CD4-positive, alpha-beta T cell treated with Interferon alpha-2 for 1 hour (primary cell): ENCODE measurements at regions not wholly inside any gene's neighbourhood (a gene's known extent, or its start where the extent isn't known, plus 50 kb on each side); places are given as distances from the start of the nearest gene placed in this dataset.

Experiments
- DNase-seq, 2 donors: peaks; one replicate each; pipeline ENCODE4 v3.0.0-alpha.2; 2020 to 2022

DNA sequence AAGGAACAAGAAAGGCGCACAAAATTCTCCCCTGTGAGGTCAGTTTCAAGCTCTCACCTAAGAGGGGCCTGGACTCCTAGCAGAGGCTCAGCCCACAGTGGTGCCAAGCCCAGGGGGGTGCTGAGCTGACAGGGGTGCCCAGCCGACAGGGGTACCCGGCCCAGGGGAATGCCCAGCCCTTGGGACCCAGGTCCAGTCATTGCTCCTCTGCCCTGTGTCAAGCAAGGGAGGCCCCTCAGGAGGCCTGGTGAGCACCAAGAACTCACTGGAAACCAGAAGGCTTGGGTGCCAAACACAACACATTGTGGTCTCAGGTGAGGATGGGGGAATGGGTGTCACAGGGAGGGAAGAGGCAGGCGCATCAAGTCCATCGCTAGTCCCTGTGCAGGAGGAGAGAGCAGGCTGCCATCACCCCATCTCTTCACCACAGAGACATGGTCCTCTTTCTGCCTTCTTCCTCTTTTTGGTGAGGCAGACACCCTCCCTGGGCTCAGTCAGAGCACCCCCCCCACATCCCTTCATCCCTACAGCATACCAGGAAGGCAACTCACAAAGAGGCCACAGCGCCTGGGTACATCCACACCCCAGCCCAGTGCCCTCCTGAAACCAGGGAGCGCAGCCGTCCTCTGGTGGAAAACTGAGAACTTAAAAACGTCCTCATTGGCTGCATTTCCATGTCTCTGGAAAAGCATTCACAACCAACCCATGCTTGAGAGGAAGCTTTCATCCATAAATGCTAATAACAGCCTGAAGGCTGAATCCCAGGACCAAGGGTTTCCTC lies 111.3 kb downstream of the BANF2 start:
- no peak for DNase-seq

DNA sequence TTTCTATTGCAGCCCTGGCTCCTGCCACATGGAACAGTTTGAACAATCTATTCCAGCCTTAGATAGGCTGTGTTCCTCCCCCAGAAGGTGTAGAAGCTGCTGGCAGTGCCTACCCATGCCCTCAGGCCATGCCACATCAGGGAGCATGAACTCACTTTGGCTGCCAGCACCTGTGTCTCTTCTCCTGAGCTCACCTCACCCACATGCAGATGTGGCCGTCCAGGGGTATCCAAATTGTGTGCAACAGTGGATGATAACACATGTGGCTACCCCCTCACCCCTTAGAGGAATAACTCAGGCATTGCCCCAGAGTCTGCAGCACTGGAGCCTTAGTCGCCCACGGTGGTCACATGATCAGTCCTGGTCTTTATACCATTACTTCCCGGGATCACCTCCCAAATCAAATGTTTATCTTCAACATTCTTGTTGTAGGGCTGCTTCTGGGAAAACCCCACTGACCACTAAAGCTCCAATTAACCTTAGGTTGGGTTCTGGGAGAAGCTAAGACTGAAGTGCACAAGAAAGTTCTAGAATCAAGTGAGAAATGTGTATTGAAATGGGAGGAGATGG lies 110.4 kb downstream of the BANF2 start:
- no peak for DNase-seq

DNA sequence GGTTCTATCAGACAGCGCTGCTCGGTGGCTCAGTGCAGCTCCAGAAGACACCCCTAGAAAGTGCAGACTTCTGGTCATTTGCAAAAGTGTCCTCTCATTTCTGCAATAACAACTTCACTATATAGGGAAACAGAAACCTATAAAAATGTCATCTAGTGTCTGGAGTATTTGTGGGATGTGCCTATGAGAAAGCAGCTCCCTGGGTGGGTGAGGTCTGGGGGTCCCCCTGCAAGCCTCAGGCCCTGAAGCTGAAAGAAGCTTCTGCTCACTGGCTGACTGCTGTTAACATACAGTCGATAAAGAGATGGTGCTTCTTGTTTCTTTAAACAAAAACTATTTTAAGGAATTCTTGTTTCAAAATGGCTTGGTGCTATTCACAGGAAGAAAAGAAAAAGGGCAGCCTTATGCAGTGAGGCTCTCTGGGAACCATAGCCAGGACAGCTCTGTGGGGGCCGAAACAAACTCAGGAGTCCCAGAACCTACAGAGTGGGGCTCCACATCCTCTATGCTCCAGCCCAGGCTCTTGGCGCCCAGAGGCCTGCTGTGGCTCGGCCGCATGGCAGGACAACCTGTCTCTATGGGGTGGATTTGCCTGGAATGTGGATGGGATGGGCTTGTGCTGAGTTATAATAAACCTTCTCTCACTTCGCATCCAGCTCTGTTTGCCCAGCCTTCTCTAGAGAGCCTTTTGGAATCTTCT lies 109.7 kb downstream of the BANF2 start:
- DNase-seq = no peak

DNA sequence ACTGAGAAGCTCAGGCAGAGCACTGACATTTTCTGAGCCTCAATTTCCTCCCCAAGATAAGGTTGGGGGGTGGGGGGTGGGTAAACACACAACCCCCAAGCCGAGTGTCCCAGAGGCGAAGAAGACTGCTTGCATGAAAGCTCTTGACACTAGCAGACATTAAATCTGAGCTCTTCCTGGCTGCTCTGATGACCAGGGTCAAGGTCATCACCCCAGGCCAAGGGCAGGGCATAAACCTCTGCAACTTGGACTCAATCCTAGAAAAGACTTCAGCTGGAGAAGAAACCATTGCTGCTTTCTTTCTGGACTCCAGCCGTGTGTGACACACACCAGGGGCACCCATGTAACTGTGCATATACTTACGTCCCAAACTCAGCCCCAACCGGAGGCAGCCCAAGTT lies 109.0 kb downstream of the BANF2 start:
- no peak for DNase-seq

DNA sequence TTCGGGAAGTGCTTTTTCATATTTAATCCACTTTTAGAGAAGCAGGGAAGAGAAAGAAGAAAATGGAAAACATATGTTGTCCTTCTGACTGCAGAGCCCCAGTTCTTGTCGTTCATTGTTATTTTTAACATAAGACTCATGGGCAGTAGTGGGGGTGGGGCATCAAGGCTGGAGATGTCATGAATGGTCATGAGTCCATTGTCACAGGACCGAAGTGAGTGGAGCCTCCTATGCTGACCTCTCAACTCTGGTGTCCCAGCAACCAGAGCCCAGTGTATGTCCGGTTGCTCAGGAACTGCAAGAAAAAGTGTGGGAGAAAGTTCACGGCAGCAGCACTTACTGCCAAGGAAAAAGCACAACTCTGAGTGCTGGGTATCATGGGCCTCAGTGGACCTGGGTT lies 108.6 kb downstream of the BANF2 start:
- DNase-seq = no peak

DNA sequence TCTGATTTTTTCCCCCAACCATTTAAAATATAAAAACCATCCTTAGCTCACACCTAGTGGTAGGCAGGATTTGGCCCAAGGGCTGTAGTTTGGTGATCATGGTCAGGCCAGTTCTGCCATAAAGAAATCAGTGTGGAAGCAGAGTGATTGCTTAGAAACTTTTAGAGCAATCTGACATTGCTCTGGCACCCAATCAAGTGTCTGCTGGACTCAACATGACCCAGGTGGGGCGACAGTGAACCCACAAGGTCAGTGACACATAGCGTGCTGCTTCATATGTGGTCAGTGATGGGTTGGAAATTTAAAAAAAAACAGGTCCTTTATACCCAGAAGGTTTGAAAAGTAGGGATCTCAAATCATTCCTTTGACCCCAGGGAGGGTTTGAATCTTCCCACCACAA lies 107.9 kb downstream of the BANF2 start:
- DNase-seq = no peak

DNA sequence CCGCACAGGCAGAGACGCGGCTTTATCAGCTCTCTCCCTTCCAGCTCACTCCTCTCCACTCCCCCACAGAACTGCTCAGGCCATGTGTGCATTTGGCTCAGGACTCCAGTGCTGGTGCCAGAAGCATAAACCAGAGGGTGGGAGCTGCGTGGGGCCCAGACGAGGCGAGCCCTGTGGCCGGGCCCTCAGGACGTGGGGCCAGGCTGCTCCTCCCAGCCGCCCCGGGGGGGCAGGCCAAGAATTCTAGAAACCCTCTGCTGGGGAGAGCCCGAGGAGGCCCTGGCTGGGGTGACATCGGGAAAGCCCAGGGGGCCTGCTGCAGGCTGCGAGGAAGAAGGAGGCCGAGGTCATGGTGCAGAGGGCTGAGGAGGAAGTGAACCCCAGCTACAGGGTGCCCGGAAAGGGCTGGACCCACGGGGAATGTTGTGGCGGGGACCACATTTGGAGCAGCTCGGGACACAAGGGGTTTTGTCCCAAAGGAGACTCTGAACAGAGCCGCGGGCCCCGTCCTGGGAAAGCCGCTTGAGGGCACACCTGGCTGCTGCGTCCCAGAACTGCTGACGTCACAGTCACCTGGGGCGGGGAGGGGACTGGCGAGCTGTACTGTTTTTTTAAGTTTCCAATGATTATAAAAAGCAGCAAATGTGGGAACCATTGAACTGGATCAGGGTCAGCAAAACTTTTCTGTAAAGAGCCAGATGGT lies 107.1 kb downstream of the BANF2 start:
- no peak for DNase-seq

DNA sequence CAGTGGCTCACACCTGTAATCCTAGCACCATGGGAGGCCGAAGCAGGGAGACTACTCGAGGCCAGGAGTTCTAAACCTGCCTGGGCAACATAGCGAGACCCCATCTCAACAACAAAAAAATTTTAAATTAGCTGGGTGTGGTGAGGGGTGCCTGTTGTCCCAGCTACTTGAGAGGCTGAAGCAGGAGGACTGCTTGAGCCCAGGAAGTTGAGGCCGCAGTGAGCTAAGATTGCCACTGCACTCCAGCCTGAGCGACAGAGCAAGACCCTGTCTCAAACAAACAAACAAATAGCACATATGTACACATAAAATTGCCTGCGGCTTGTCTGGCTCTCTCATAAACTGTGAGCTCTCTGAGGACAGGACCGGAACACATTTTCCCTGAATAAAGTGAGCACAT lies 106.3 kb downstream of the BANF2 start:
- no peak for DNase-seq

DNA sequence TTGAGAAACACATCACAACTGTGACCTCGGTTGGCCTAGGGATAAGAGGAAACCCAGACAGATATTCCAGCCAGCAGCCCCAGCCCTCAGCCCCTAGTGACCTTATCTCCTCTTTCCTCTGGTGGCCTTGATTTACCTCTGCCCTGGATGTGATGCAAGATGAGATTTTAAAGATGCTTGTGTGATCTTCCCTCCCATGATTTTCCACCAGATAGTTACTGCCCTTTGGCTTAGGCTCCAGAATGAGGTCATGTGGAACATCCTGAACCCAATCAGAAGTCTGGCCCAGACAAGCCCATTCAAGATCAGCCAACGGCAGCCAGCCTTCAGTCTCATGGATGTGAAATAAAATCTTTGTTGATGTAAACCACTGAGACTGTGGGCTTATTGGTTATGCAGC lies 104.0 kb downstream of the BANF2 start:
- no peak for DNase-seq

DNA sequence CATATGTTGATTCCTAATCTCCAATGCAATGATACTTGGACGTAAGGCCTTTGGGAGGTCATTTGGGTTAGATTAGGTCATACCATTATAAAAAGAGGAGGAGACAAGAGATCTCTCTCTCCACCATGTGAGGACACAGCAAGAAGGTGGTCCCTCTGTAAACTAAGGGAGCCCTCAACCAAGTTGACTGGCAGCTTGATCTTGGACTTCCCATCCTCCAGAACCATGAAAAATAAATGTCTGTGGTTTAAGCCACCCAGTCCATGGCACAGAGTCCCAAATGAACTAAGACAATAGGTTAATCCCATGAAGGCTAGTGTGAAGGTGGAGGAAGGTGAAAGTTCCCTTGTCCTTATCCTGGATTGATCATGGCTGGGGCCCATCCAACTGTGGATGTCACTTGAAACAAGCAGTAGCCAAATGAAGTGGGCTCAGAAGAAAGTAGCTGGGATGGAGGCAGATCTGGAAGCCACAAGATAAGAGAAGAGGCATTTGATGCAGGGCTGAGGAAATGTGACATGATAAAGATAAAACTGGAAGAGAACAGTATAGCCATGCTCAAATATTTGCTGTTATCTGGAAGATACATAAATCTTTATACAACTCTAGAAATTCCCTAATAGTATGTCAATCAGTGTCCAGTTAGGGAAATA lies 99.9 kb downstream of the BANF2 start:
- DNase-seq = no peak

DNA sequence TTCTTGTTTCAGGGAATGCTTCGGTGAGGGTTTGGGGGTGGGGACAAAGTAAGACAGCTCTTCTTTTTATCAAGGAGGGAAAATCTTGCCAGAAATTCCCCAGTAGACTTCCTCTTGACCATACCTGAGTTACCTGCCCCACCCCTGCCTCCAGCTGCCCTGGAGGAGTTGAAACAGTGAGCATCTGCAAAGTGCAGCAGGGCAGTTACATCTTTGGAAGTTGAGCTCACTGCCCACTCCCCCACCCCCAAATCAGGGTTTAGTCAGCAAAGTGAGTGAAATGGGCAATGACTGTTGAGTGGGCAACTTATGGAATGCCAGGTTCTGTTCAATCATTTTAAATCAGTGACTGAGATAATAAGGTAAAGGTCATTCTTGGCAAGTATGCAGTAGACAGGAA lies 98.8 kb downstream of the BANF2 start:
- DNase-seq = no peak

DNA sequence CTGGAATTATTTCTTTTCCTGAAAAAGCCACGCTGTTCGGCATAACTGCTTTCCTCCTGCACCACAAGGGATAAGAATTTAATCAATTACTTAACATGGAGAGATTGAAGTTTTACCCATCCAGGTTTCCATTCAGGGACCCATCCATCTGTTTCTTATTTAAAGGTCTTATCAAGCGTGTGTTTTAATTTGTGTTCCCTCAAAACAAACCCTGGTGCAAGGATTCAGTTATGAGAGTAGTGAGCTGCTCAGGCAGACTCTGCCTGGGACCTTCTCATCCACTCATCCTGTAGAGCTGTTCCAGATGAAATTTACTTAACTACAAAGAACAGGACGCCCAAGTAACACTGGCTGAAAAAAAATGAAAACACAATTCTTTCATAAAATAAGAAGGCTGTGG lies 97.8 kb downstream of the BANF2 start:
- no peak for DNase-seq

DNA sequence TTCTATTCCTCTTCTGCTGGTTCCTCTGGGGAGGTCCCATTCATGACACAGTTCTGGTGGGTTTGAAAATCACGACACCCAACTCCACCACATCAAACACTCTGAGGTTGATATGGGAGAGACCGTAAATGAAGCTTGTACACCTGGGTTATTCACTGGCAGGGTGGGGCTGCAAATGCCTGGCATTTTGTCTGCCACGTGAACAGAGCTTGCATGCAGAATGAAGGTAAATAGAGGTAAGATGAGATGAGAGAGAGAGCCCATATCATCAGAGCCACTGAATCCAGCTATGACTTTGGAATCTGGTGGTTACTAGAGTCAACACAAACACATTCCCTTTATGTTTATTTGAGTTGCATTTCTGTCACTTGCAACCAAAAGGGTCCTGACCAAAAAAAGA lies 97.4 kb downstream of the BANF2 start:
- DNase-seq = no peak

DNA sequence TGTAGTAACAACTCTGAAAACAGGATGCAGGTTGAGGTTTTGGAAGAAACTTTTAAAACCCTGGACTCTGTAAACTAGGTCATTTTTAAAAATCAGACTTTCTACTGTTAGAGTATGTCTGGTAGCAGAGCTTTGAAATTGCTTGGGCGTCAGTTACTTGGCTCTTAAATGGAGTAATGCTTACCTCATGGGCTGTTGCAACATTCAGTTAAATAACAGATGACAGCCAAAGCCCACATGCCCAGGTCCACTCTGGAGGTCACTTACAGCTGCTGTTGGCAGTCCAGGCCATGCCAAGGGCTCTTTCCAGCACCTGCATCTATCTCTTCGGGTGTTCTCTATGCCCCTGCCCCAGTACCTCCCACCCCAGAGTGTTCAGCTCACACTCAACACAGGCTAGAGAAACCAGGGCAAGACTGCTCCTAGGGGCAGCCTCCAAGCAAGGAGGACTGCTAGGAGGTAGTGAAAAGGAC lies 96.4 kb downstream of the BANF2 start:
- no peak for DNase-seq

DNA sequence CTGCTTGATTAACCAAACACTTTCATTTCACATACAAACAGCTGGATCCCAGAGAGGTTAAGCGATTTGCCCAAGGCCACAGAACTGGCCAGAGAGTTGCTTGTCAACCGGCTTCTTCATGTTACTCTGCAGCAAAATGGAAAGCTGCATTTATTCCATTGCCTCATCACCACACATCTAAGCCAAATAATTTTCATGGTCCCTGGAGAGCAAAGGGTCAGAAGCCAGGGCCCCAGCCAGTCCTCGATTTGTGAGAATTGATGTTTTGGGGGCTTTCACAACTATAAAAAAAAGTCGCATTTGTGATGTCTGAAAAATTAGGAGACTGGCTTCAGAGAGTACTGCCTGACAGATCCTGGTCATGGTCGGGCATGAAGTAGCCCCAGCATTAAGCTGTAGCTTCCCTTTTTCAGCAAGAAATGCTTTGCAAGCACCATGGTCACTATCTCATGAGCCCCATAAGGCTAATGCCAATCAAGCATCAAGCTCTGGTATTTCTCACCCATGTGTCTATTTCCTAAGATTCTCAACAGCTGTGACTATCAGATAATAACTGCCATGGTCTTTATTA lies 95.8 kb downstream of the BANF2 start:
- DNase-seq = no peak

DNA sequence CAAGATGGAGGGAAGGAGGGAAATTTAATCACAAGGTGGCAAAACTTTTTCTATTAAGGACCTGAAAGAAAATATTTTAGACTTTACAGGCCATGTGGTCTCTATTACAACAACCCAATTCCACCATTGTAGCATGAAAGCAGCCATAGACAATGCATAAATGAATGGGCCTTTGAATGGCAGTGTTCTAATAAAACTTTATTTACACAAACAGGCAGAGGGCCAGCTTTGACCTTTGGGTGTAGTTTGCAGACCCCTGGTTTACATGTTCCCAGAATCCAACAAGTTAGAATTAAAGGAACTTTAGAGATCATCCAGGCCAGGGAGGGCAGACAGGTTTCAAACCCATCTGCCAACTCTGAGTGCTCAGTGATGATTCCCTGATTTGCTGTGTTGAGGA lies 95.2 kb downstream of the BANF2 start:
- DNase-seq = no peak

DNA sequence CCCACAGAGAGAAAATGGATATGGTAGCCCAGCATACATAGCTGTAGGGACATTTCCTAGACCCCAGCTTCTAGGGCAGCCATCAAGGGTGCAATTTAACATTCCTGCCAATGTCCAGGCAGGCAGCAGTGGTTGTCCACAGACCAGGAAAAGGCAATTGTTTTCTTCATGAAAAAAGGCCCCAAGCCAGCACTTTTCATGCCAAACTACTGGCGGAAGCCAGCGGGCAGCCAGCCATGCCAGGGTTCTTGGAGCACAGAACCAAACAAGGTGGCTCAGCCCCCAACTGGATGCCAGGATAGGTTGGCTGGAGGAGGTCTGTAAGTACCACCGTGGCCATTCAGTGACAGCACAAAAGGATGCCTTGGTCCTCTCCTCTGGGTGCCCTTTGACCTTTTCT lies 94.6 kb downstream of the BANF2 start:
- no peak for DNase-seq

DNA sequence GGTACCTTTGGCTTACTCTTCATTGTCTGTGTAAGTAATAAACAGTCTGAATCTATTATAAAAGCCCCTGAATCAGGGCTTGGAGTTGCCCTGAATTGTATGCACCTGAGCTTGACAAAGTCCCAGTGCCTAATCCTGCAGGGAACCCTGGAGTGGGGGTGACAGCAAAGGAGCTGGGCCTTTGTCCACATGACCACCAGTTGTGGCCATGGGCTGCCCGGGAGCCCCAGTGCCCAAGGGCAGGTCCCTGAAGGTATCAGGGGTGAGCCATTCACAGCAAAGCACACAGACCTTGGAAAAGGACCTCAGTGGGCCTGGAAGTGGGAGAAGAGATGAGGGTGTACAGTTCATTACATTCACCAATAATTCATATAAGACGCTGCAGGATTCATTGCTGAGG lies 94.2 kb downstream of the BANF2 start:
- DNase-seq = no peak

DNA sequence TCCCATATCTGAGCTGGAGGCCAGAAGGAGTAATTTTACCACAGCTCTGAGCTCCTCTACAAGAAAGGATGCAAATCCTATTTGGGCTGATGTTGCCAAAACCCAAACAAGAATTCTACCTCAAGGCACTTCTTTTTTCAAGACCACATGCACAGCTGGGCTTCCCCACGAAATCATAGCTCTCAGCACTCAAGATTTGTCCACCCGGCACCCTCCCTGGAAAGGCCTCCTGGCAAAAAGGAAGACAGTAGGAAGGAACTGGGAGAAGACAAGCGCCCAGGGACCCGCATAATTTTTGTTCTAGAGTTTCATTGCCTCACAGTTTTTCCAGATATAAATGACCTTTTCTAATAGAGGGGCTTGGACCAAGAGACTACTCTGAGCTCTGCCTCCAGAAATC lies 90.5 kb downstream of the BANF2 start:
- no peak for DNase-seq

DNA sequence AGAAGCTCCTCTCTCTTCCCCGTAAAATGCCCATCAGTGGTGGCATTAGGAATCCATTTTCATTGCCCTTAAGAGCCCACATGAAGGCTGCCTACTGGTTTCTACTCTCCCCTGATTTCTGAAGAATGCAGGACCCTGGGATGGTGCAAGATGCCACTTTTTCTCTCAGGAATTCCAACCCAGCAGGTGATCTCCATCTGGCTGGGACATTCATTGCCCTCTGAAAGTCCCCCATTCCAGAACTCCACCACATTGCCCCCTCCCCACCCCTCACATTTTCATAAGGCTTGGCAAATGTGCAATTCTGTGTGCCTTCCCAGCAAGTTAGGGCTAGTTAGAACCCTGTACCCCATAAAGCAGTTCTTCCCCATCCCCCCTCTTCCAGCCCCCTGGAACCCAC lies 88.0 kb downstream of the BANF2 start:
- DNase-seq = no peak

DNA sequence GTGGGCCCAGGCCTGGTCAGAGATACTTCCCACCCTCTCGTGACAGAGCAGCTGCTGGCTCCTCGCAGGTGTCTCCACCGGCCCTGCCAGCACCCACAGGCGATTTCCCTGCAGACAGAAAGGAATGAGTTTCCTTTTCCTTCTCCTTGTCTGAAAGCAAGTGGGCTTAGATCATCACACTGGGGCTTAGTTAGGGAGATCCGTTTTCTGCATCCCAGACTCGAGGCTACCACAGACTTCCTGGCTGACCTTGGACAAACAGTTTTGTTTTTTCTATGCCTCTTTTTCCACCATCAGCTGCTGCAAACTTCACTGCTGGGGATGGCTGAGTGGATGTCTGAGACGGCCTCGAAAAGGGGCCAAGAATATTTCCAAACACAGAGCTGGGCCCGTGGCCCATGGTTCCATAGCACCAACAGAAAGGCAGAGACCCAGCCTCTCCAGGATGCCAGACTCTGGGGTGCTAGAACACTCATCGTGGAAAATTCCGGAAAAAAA lies 86.5 kb downstream of the BANF2 start:
- DNase-seq = no peak
